Pulmonary artery endothelial cell (primary cell): ENCODE measurements at regions not wholly inside any gene's neighbourhood (a gene's known extent, or its start where the extent isn't known, plus 50 kb on each side); places are given as distances from the start of the nearest gene placed in this dataset.

ENCODE experiments used
- DNase-seq: peaks from one replicate; pipeline ENCODE4 v3.0.0-alpha.2; 2011; ENCODE audit warnings: low read depth, low spot score

GRCh38 chrX:13149702-13150350 lies 105.4 kb upstream of the FAM9C start:
- no peak for DNase-seq

- DNase-seq: no peak
Observed at GRCh38 chrX:13147733-13148132, 103.3 kb upstream of the FAM9C start.

- no peak for DNase-seq
Observed at GRCh38 chrX:13147147-13147546, 102.7 kb upstream of the FAM9C start.

- DNase-seq: no peak
Observed at GRCh38 chrX:13144927-13145655, 100.7 kb upstream of the FAM9C start.

- DNase-seq: no peak
Observed at GRCh38 chrX:13142891-13143290, 98.5 kb upstream of the FAM9C start.

- no peak for DNase-seq
Observed at GRCh38 chrX:13140007-13140406, 95.6 kb upstream of the FAM9C start.

- no peak for DNase-seq
Observed at GRCh38 chrX:13131396-13132137, 87.1 kb upstream of the FAM9C start.

- no peak for DNase-seq
Observed at GRCh38 chrX:13130816-13131215, 86.4 kb upstream of the FAM9C start.

- DNase-seq: no peak
Observed at GRCh38 chrX:13128104-13128503, 83.7 kb upstream of the FAM9C start.

GRCh38 chrX:13126775-13127174 lies 82.4 kb upstream of the FAM9C start:
- no peak for DNase-seq

- DNase-seq: no peak
Observed at GRCh38 chrX:13125188-13125587, 80.8 kb upstream of the FAM9C start.

GRCh38 chrX:13123857-13124345 lies 79.5 kb upstream of the FAM9C start:
- DNase-seq: peak; percentile 87

GRCh38 chrX:13123247-13123856 lies 78.9 kb upstream of the FAM9C start:
- DNase-seq: no peak

- DNase-seq: no peak
Observed at GRCh38 chrX:13121020-13121555, 76.7 kb upstream of the FAM9C start.

GRCh38 chrX:13120017-13120416 lies 75.6 kb upstream of the FAM9C start:
- peak; percentile 44 for DNase-seq

- DNase-seq: peak; percentile 19
Observed at GRCh38 chrX:13119386-13119785, 75.0 kb upstream of the FAM9C start.

- no peak for DNase-seq
Observed at GRCh38 chrX:13115146-13115855, 70.9 kb upstream of the FAM9C start.

- no peak for DNase-seq
Observed at GRCh38 chrX:13112499-13112898, 68.1 kb upstream of the FAM9C start.

GRCh38 chrX:13110433-13111324 lies 66.3 kb upstream of the FAM9C start:
- peak; percentile 84 for DNase-seq

- DNase-seq: no peak
Observed at GRCh38 chrX:13109817-13110216, 65.4 kb upstream of the FAM9C start.
